GM19452 (cell line): ENCODE measurements at regions not wholly inside any gene's neighbourhood (a gene's known extent, or its start where the extent isn't known, plus 50 kb on each side); places are given as distances from the start of the nearest gene placed in this dataset.

Experiments used
- ATAC-seq: cut with Tn5 transposase; IDR thresholded peaks from one replicate; pipeline ENCODE4 v1.9.1; 2021; ENCODE audit not compliant: unreplicated experiment

GRCh38 chr6:111985202-111985731 is 68.6 kb upstream of the CCN6 start:
- ATAC-seq, result no peak

- ATAC-seq, result no peak
These were observed 67.3 kb upstream of the CCN6 start for GRCh38 chr6:111986651-111987050.

- no peak for ATAC-seq
These were observed 66.6 kb upstream of the CCN6 start for GRCh38 chr6:111987295-111987694.

GRCh38 chr6:111988926-111989325 is 65.0 kb upstream of the CCN6 start:
- ATAC-seq, result no peak

- ATAC-seq, result peak; percentile 57
These were observed 64.2 kb upstream of the CCN6 start for GRCh38 chr6:111989743-111990142.

GRCh38 chr6:111990214-111990613 is 63.7 kb upstream of the CCN6 start:
- peak; percentile 49 for ATAC-seq

- peak; percentile 60 for ATAC-seq
These were observed 61.1 kb upstream of the CCN6 start for GRCh38 chr6:111992851-111993250.

GRCh38 chr6:111993342-111993741 is 60.6 kb upstream of the CCN6 start:
- ATAC-seq, result no peak

GRCh38 chr6:111994791-111995190 is 59.1 kb upstream of the CCN6 start:
- no peak for ATAC-seq

GRCh38 chr6:111995404-111995803 is 58.5 kb upstream of the CCN6 start:
- ATAC-seq, result no peak

- ATAC-seq, result no peak
These were observed 57.6 kb upstream of the CCN6 start for GRCh38 chr6:111996144-111996865.

- peak; percentile 50 for ATAC-seq
These were observed 56.6 kb upstream of the CCN6 start for GRCh38 chr6:111997078-111997852.

GRCh38 chr6:111997853-111998208 is 56.1 kb upstream of the CCN6 start:
- no peak for ATAC-seq

- no peak for ATAC-seq
These were observed 51.6 kb upstream of the CCN6 start for GRCh38 chr6:112002307-112002706.
